ENCODE measurements at regions not wholly inside any gene's neighbourhood (a gene's known extent, or its start where the extent isn't known, plus 50 kb on each side); places are given as distances from the start of the nearest gene placed in this dataset.

DNA sequence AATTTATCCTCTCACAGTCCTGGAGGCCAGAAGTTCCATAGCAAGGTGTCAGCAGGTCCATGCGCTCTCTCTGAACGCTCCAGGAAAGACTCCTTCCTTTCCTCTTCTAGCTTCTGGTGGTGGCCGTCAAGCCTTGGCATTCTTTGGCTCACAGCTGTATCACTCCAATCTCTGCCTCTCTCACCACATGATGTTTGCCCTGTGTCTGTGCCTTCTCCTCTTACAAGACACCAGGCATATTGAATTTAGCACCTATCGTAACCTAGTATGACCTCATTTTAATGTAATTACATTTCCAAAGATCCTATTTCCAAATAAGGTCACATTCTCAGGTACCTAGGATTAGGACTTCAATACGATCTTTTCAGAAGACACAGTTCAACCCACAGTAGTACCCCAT is 428.5 kb downstream of the CD83 start:
- TF ChIP-seq, protein P1, sequence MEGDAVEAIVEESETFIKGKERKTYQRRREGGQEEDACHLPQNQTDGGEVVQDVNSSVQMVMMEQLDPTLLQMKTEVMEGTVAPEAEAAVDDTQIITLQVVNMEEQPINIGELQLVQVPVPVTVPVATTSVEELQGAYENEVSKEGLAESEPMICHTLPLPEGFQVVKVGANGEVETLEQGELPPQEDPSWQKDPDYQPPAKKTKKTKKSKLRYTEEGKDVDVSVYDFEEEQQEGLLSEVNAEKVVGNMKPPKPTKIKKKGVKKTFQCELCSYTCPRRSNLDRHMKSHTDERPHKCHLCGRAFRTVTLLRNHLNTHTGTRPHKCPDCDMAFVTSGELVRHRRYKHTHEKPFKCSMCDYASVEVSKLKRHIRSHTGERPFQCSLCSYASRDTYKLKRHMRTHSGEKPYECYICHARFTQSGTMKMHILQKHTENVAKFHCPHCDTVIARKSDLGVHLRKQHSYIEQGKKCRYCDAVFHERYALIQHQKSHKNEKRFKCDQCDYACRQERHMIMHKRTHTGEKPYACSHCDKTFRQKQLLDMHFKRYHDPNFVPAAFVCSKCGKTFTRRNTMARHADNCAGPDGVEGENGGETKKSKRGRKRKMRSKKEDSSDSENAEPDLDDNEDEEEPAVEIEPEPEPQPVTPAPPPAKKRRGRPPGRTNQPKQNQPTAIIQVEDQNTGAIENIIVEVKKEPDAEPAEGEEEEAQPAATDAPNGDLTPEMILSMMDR (conservative IDR thresholded peaks at IDR 0.05; ENCODE audit: low read length), result no peak
- no peak for TF ChIP-seq EZH2phosphoT487 (IDR thresholded peaks at IDR 0.05; ENCODE audit: borderline replicate concordance, low read depth, low read length)
